ENCODE measurements at regions not wholly inside any gene's neighbourhood (a gene's known extent, or its start where the extent isn't known, plus 50 kb on each side); places are given as distances from the start of the nearest gene placed in this dataset.
"Not testable (repeated sequence)": the region's sequence is repeated elsewhere in the genome, so short reads cannot be mapped to it uniquely, and the experiment has no call there.

GRCh38 chr2:3115301-3116042, 262.1 kb downstream of the EIPR1 start:
- no peak for DNase-seq

GRCh38 chr2:3114406-3115185, 263.0 kb downstream of the EIPR1 start:
- DNase-seq = no peak

- no peak for DNase-seq
Measured at GRCh38 chr2:3113769-3114168, 263.8 kb downstream of the EIPR1 start.

GRCh38 chr2:3113122-3113521, 264.5 kb downstream of the EIPR1 start:
- DNase-seq = no peak

GRCh38 chr2:3112553-3112952, 265.1 kb downstream of the EIPR1 start:
- DNase-seq = no peak

GRCh38 chr2:3112131-3112530, 265.5 kb downstream of the EIPR1 start:
- DNase-seq = no peak

GRCh38 chr2:3110994-3111666, 266.5 kb downstream of the EIPR1 start:
- no peak for DNase-seq

- DNase-seq = no peak
Measured at GRCh38 chr2:3110555-3110954, 267.1 kb downstream of the EIPR1 start.

- DNase-seq = no peak
Measured at GRCh38 chr2:3108710-3109702, 268.6 kb downstream of the EIPR1 start.

- no peak for DNase-seq
Measured at GRCh38 chr2:3108105-3108504, 269.5 kb downstream of the EIPR1 start.

- no peak for DNase-seq
Measured at GRCh38 chr2:3107567-3107966, 270.1 kb downstream of the EIPR1 start.

- DNase-seq = no peak
Measured at GRCh38 chr2:3105814-3106569, 271.6 kb downstream of the EIPR1 start.

- DNase-seq = not testable (repeated sequence)
Measured at GRCh38 chr2:3104958-3105813, 272.4 kb downstream of the EIPR1 start.

- DNase-seq = no peak
Measured at GRCh38 chr2:3104261-3104660, 273.4 kb downstream of the EIPR1 start.

- DNase-seq = no peak
Measured at GRCh38 chr2:3102922-3103569, 274.6 kb downstream of the EIPR1 start.

- DNase-seq = no peak
Measured at GRCh38 chr2:3102081-3102921, 275.3 kb downstream of the EIPR1 start.

GRCh38 chr2:3101016-3101942, 276.3 kb downstream of the EIPR1 start:
- no peak for DNase-seq
